Thymus (tissue), 11 donors: ENCODE measurements at regions not wholly inside any gene's neighbourhood (a gene's known extent, or its start where the extent isn't known, plus 50 kb on each side); places are given as distances from the start of the nearest gene placed in this dataset.

Experiments
- DNase-seq, 9 donors: peaks; one replicate each; pipeline ENCODE4 v3.0.0-alpha.2; 2013; ENCODE audit warnings: low spot score in 9 of 9, low read depth in 6 of 9, missing footprints in 1 of 9
- H3K27ac ChIP-seq, 2 donors: one replicate each; pipeline ENCODE4 v1.5.1; 2013; ENCODE audit warnings: control low read depth in 1 of 2, low read depth in 1 of 2, low read length in 1 of 2, mild to moderate bottlenecking in 1 of 2, moderate library complexity in 1 of 2
- H3K27me3 ChIP-seq, 2 donors: one replicate each; pipeline ENCODE4 v1.5.1; 2013; ENCODE audit warnings: low read length in 1 of 2; ENCODE audit not compliant: control insufficient read depth in 2 of 2, insufficient read depth in 1 of 2
- H3K36me3 ChIP-seq, 2 donors: one replicate each; pipeline ENCODE4 v1.5.1; 2013; ENCODE audit warnings: low read length in 1 of 2, mild to moderate bottlenecking in 1 of 2, moderate library complexity in 1 of 2; ENCODE audit not compliant: control insufficient read depth in 2 of 2, insufficient read depth in 2 of 2
- H3K4me1 ChIP-seq, 2 donors: one replicate each; pipeline ENCODE4 v1.5.1; 2013; ENCODE audit warnings: low read length in 2 of 2; ENCODE audit not compliant: control insufficient read depth in 2 of 2, insufficient read depth in 2 of 2
- H3K4me3 ChIP-seq, 2 donors: one replicate each; pipeline ENCODE4 v1.5.1; 2013; ENCODE audit warnings: low read length in 2 of 2, control low read depth in 1 of 2, mild to moderate bottlenecking in 1 of 2
- H3K9me3 ChIP-seq, 2 donors: one replicate each; pipeline ENCODE4 v1.5.1; 2013; ENCODE audit warnings: low read length in 1 of 2, mild to moderate bottlenecking in 1 of 2; ENCODE audit not compliant: control insufficient read depth in 2 of 2, insufficient read depth in 1 of 2
- WGBS: extraction: QIAGEN DNeasy Blood & Tissue Kit; methylation state at CpG from one replicate; pipeline ENCODE4 v1.1.7; 2013; 5-methylcytosine and 5-hydroxymethylcytosine counted together
- donor health status: healthy.

DNA sequence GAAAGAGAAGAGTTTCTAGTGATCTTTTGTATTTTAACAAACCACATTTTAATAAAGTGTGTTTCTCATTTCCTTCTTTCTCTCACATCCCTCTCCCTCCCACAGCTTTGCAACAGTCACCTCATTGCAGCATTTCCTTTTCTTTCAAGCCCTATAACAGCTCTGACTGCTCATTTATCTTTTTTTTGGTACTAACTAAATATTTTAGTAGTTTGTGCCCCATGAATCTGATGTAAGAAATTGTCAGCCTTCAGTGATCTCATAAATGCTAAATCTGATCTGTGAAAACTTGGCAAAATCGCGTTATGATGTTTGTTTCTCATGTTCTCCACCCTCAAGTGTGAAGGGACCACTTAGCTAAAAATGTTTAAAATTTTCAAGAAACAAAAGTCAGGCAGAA, 258.5 kb upstream of the SLIT2 start:
- Histone ChIP-seq H3K36me3 (no peaks in the 10 kb centered on the region), H3K27ac (no peak overlapping the region), H3K4me3 (no peak overlapping the region), H3K4me1 (no peaks in the 10 kb centered on the region), H3K27me3 (no peaks in the 10 kb centered on the region), H3K9me3 (no peaks in the 10 kb centered on the region)
- WGBS, result 59% methylated on average over 2 of the region's 2 CpGs
- DNase-seq, result no peak

DNA sequence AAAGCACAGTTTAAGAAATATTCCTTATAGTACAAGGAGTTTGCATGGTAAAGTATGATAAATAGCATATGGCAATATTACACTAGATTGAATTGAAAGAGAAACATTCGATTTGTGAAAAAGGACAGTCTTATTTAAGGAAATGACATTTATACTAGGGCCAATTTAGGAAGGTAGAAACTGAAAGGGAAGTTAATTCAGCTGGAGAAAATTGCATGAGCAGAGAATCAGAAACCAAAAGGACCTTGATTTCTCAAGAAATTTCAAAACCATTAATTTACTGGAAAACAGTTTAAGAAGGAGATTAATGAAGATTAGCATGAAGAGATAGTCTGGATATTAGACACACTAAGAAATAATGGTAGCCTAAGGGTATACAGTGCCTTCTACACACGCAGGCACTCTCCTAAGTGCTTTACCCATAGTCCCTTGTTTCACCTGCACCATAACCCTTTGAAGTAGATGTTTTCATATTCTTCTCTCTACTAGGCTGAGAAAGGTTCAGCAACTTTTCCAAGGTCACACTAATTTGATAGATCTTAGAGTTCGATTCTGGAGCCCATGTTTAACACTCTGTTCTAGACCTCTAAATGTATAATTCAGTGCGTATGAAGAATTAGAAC, 259.1 kb upstream of the SLIT2 start:
- WGBS, result 75% methylated on average over 4 of the region's 4 CpGs
- Histone ChIP-seq H3K27ac (no peak overlapping the region), H3K4me3 (no peak overlapping the region), H3K9me3 (no peaks in the 10 kb centered on the region), H3K36me3 (no peaks in the 10 kb centered on the region), H3K27me3 (no peaks in the 10 kb centered on the region), H3K4me1 (no peaks in the 10 kb centered on the region)
- DNase-seq, result no peak

DNA sequence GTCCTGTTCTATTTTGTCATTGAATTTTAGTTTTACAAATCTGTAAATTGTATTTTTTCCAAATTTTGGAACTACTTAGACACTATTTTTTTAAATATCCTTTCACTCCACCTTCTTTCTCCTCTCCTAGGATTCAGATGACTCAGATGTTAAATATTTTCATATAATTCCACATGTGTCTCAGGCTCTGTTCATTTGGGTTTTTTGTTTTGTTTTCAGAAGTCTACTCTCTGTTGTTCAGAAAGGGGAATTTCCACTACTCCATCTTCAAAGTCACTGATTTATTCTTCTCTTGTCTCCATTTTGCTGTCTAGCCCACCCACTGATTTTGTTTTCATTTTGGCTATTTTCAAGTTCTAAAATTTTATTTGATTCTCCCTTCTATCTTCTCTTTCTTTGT, 264.0 kb upstream of the SLIT2 start:
- no peaks in the 10 kb centered on the region for H3K27me3 ChIP-seq
- H3K4me1 ChIP-seq, result no peaks in the 10 kb centered on the region
- no peak overlapping the region for H3K27ac ChIP-seq
- H3K9me3 ChIP-seq, result no peaks in the 10 kb centered on the region
- no peak for DNase-seq
- no peaks in the 10 kb centered on the region for H3K36me3 ChIP-seq
- no peak overlapping the region for H3K4me3 ChIP-seq

DNA sequence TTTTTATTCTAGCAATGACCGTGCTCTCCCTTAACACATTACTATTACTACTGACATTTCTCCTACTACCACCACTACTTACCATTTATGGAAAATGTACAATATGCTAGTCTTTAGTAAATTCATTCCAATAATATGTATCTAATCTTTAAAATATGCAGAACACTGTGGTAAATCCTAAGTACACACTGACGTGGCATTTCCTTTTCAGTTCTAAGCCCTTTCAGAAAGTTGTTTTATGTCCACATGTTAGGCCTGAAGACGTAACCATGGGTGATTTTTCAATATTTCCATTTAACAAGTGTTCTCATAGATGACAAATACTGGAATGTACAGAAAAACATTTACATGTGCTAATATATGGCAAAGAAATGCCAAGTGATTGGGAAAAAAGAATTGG, 268.6 kb upstream of the SLIT2 start:
- Histone ChIP-seq H3K27ac (no peak overlapping the region), H3K4me1 (no peaks in the 10 kb centered on the region), H3K4me3 (no peak overlapping the region), H3K36me3 (no peaks in the 10 kb centered on the region), H3K9me3 (no peaks in the 10 kb centered on the region), H3K27me3 (no peaks in the 10 kb centered on the region)
- 89% methylated on average over 3 of the region's 3 CpGs for WGBS
- no peak for DNase-seq

DNA sequence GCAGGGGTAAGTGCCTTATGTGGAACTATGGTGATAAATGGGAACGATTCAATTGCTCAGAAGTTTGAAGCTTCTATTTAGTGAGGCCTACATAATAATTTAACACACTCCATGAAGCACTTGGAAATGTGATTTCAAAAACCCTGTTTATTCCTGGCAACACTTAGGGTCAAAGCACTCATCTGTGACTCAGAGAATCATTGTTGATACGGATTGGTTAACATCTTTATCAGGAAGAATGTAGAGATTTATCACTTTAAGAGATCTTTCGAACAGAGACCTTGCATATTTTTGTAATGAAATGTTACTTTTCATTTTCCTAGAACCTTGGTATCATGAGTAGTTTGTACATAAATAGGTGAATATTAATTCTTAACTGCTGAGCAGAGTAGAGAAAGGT, 269.1 kb upstream of the SLIT2 start:
- Histone ChIP-seq H3K27ac (no peak overlapping the region), H3K36me3 (no peaks in the 10 kb centered on the region), H3K4me3 (no peak overlapping the region), H3K4me1 (no peaks in the 10 kb centered on the region), H3K27me3 (no peaks in the 10 kb centered on the region), H3K9me3 (no peaks in the 10 kb centered on the region)
- no peak for DNase-seq
- 92% methylated on average over 3 of the region's 3 CpGs for WGBS

DNA sequence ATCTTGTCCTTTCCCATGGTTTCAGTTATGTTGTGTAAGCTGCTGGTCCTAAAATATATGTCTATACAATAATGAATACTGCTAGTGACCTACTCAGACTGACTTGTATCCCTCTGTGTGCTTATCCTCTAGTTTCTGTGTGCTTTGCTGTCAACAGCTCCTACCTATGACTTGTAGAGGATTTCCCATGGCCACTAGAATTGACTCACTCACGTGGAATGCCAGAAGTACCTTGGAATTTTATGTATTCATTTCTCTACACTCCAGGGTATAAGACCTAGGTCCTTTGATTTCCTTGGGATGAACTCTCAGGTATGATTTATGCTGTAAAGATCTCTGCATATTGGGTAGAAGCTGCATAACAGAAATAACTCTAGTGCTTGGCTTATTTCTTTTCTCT, 279.9 kb upstream of the SLIT2 start:
- DNase-seq, result no peak
- 74% methylated on average over 1 of the region's 1 CpG for WGBS
- Histone ChIP-seq H3K4me3 (no peak overlapping the region), H3K36me3 (no peaks in the 10 kb centered on the region), H3K27me3 (no peaks in the 10 kb centered on the region), H3K9me3 (peaks cover 0 to 4% of the 10 kb centered on the region in 2 donors), H3K4me1 (no peaks in the 10 kb centered on the region), H3K27ac (no peak overlapping the region)

DNA sequence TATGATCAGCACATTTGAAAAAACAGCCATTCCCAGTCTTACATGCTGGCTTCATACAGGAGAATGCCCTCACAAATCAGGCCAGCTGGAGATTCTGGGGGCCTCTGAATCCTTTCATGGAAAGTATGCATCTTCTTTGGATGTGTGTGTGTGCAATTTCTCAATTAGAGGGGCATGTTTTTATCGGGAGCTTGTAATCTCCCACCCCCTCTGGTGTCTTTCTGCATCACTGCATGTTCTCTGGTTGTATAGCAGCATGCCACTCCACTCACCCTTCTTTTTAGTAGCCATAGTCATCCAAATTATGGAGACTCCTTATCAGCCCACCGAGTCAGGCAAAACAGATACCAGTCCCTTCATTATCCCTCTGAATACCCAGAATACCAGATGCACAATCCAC, 282.2 kb upstream of the SLIT2 start:
- DNase-seq, result no peak
- WGBS, result 88% methylated on average over 2 of the region's 2 CpGs
- Histone ChIP-seq H3K36me3 (no peaks in the 10 kb centered on the region), H3K4me3 (no peak overlapping the region), H3K9me3 (peaks cover 0 to 3% of the 10 kb centered on the region in 2 donors), H3K27ac (no peak overlapping the region), H3K27me3 (no peaks in the 10 kb centered on the region), H3K4me1 (no peaks in the 10 kb centered on the region)

DNA sequence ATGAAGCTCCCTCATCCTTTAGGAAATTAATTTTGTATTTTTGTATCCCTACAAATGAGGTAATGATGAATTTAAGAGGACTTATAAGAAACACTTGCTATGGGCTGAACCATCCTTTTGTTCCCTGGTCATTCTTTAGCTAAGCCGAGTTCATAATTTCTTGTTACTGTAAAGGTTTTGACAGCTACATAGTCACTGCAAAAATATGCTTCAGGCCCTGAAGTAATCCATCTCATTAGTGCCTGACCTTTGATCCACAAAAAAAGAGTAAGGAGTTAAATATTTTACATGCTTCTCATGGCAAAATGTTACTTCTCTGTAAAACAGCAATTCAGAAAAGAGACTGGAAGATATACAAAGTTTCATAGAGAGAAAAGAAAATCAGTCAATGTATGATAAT, 290.6 kb upstream of the SLIT2 start:
- Histone ChIP-seq H3K27ac (no peak overlapping the region), H3K4me3 (no peak overlapping the region), H3K36me3 (no peaks in the 10 kb centered on the region), H3K4me1 (no peaks in the 10 kb centered on the region), H3K27me3 (no peaks in the 10 kb centered on the region), H3K9me3 (peaks cover 0 to 1% of the 10 kb centered on the region in 2 donors)
- no peak for DNase-seq
- 94% methylated on average over 1 of the region's 1 CpG for WGBS

DNA sequence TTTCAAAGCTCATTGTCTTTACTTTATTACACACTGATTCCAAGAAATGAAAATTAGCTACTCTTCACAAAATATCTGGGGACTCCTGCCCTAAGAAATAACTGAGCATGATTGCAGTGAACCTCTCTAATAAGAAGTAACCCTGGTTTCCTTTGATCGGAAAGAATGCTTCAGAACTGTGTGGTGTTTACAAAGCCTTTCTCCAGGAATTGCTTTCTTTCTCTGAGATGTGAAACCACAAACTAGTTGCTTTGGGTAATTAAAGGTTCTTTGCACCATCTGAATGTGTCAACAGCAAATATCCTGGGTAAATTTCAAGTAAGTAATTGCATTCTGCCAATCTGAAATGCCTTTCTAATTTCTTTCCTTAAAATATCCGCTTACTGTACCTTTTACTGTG, 292.9 kb upstream of the SLIT2 start:
- 83% methylated on average over 2 of the region's 2 CpGs for WGBS
- no peak overlapping the region for H3K27ac ChIP-seq
- no peaks in the 10 kb centered on the region for H3K36me3 ChIP-seq
- no peaks in the 10 kb centered on the region for H3K9me3 ChIP-seq
- H3K27me3 ChIP-seq, result no peaks in the 10 kb centered on the region
- H3K4me3 ChIP-seq, result no peak overlapping the region
- H3K4me1 ChIP-seq, result no peaks in the 10 kb centered on the region
- no peak for DNase-seq

DNA sequence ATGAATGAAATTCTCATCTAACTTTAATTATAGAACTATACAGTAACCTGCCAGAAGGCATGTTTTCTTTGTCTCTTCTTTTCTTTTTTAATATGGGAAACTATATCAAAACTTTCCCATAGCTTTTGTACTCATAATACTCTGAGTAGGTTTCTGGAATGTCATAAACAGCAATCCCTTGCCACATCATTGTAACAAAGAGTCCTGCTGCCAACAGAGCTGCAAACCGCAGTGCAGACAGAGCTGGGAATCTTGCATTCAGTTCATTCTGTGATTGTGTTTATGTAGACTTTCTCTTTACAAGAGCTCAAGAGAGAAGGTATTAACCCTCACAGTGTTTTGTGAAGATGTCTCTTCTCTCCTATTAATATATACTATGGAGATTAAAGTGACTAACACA, 304.4 kb upstream of the SLIT2 start:
- Histone ChIP-seq H3K9me3 (no peaks in the 10 kb centered on the region), H3K36me3 (no peaks in the 10 kb centered on the region), H3K27me3 (no peaks in the 10 kb centered on the region), H3K4me3 (no peak overlapping the region), H3K4me1 (no peaks in the 10 kb centered on the region), H3K27ac (no peak overlapping the region)
- no peak for DNase-seq
- WGBS, result 96% methylated on average over 1 of the region's 1 CpG
